Occipital lobe (tissue), 1 donor: ENCODE measurements at regions not wholly inside any gene's neighbourhood (a gene's known extent, or its start where the extent isn't known, plus 50 kb on each side); places are given as distances from the start of the nearest gene placed in this dataset.
"Not testable (repeated sequence)": the region's sequence is repeated elsewhere in the genome, so short reads cannot be mapped to it uniquely, and the experiment has no call there.

ENCODE experiments used
- DNase-seq: peaks from one replicate; lab custom pipeline; 2025; lab: John Stamatoyannopoulos, UW

GRCh38 chr9:30935730-30936129 lies 1448.7 kb upstream of the ACO1 start:
- DNase-seq = no peak

GRCh38 chr9:30937106-30937505 lies 1447.3 kb upstream of the ACO1 start:
- DNase-seq = no peak

GRCh38 chr9:30942852-30943251 lies 1441.6 kb upstream of the ACO1 start:
- DNase-seq = not testable (repeated sequence)

GRCh38 chr9:30943446-30944224 lies 1440.8 kb upstream of the ACO1 start:
- no peak for DNase-seq

- DNase-seq = no peak
These were observed 1440.2 kb upstream of the ACO1 start for GRCh38 chr9:30944225-30944569.

GRCh38 chr9:30944741-30945280 lies 1439.6 kb upstream of the ACO1 start:
- no peak for DNase-seq

- no peak for DNase-seq
These were observed 1420.1 kb upstream of the ACO1 start for GRCh38 chr9:30964332-30964731.

- DNase-seq = no peak
These were observed 1417.0 kb upstream of the ACO1 start for GRCh38 chr9:30967476-30967875.

GRCh38 chr9:30970186-30970585 lies 1414.3 kb upstream of the ACO1 start:
- DNase-seq = no peak

GRCh38 chr9:30970812-30971211 lies 1413.6 kb upstream of the ACO1 start:
- no peak for DNase-seq

GRCh38 chr9:30972654-30973053 lies 1411.8 kb upstream of the ACO1 start:
- no peak for DNase-seq

GRCh38 chr9:30977965-30978364 lies 1406.5 kb upstream of the ACO1 start:
- DNase-seq = no peak

GRCh38 chr9:30982301-30982700 lies 1402.1 kb upstream of the ACO1 start:
- DNase-seq = no peak

- no peak for DNase-seq
These were observed 1388.3 kb upstream of the ACO1 start for GRCh38 chr9:30995956-30996738.

- DNase-seq = no peak
These were observed 1387.7 kb upstream of the ACO1 start for GRCh38 chr9:30996761-30997160.

- no peak for DNase-seq
These were observed 1387.2 kb upstream of the ACO1 start for GRCh38 chr9:30997291-30997690.

- no peak for DNase-seq
These were observed 1379.3 kb upstream of the ACO1 start for GRCh38 chr9:31005086-31005665.

- no peak for DNase-seq
These were observed 1371.1 kb upstream of the ACO1 start for GRCh38 chr9:31013371-31013770.

- no peak for DNase-seq
These were observed 1360.6 kb upstream of the ACO1 start for GRCh38 chr9:31023847-31024246.

- DNase-seq = no peak
These were observed 1356.8 kb upstream of the ACO1 start for GRCh38 chr9:31027678-31028077.

- DNase-seq = no peak
These were observed 1356.3 kb upstream of the ACO1 start for GRCh38 chr9:31028137-31028536.

GRCh38 chr9:31030741-31031202 lies 1353.7 kb upstream of the ACO1 start:
- DNase-seq = no peak
